ENCODE measurements at regions not wholly inside any gene's neighbourhood (a gene's known extent, or its start where the extent isn't known, plus 50 kb on each side); places are given as distances from the start of the nearest gene placed in this dataset.

- Histone ChIP-seq H2BK15ac (replicated peaks; ENCODE audit: low read depth) (no peak overlapping the region), H3K4me2 (ENCODE audit: low read length) (no peak overlapping the region), H2BK120ac (ENCODE audit: low read depth, low read length) (no peak overlapping the region), H3K27ac (ENCODE audit: low read depth, low read length) (no peak overlapping the region), H3K79me1 (ENCODE audit: low read length) (no peaks in the 10 kb centered on the region), H2AK5ac (ENCODE audit: low read length) (no peak overlapping the region), H3K4me1 (ENCODE audit: control insufficient read depth, low read depth, low read length) (no peaks in the 10 kb centered on the region), H3K4me3 (ENCODE audit: low read length) (no peak overlapping the region), H2BK5ac (ENCODE audit: low read length) (no peak overlapping the region), H3K23ac (ENCODE audit: low read length) (no peak overlapping the region), H3K56ac (ENCODE audit: low read length) (no peak overlapping the region), H4K8ac (ENCODE audit: low read depth, low read length) (no peak overlapping the region), H3K4ac (ENCODE audit: low read depth, low read length) (no peak overlapping the region), H3K9ac (ENCODE audit: low read length) (no peak overlapping the region), H3K27me3 (ENCODE audit: insufficient read depth, low read length, poor library complexity) (no peaks in the 10 kb centered on the region), H3K18ac (ENCODE audit: low read length) (no peak overlapping the region), H3K36me3 (ENCODE audit: control insufficient read depth, insufficient read depth, low read length) (no peaks in the 10 kb centered on the region), H4K5ac (ENCODE audit: low read length) (no peak overlapping the region), H3K79me2 (ENCODE audit: control insufficient read depth, insufficient read depth, low read length) (no peaks in the 10 kb centered on the region)
- DNase-seq = no peak
- no CpG with 5 or more reads among the region's 3 CpGs for WGBS (ENCODE audit: extremely low coverage, insufficient coverage, low lambda C conversion rate)
These were observed 174.0 kb upstream of the FMR1 start for GRCh38 chrX:147737690-147738089.

GRCh38 chrX:147738265-147738664 is 173.5 kb upstream of the FMR1 start:
- no peak for DNase-seq
- Histone ChIP-seq H3K79me2 (ENCODE audit: control insufficient read depth, insufficient read depth, low read length) (no peaks in the 10 kb centered on the region), H3K23ac (ENCODE audit: low read length) (no peak overlapping the region), H4K8ac (ENCODE audit: low read depth, low read length) (no peak overlapping the region), H3K4ac (ENCODE audit: low read depth, low read length) (no peak overlapping the region), H3K4me3 (ENCODE audit: low read length) (no peak overlapping the region), H2BK5ac (ENCODE audit: low read length) (no peak overlapping the region), H3K27ac (ENCODE audit: low read depth, low read length) (no peak overlapping the region), H3K18ac (ENCODE audit: low read length) (no peak overlapping the region), H3K27me3 (ENCODE audit: insufficient read depth, low read length, poor library complexity) (no peaks in the 10 kb centered on the region), H2BK120ac (ENCODE audit: low read depth, low read length) (no peak overlapping the region), H3K79me1 (ENCODE audit: low read length) (no peaks in the 10 kb centered on the region), H3K4me1 (ENCODE audit: control insufficient read depth, low read depth, low read length) (no peaks in the 10 kb centered on the region), H3K9ac (ENCODE audit: low read length) (no peak overlapping the region), H3K4me2 (ENCODE audit: low read length) (no peak overlapping the region), H2BK15ac (replicated peaks; ENCODE audit: low read depth) (no peak overlapping the region), H3K56ac (ENCODE audit: low read length) (no peak overlapping the region), H3K36me3 (ENCODE audit: control insufficient read depth, insufficient read depth, low read length) (no peaks in the 10 kb centered on the region), H4K5ac (ENCODE audit: low read length) (no peak overlapping the region), H2AK5ac (ENCODE audit: low read length) (no peak overlapping the region)
- WGBS (ENCODE audit: extremely low coverage, insufficient coverage, low lambda C conversion rate) = no CpG with 5 or more reads among the region's 3 CpGs

- DNase-seq = no peak
- Histone ChIP-seq H2AK5ac (ENCODE audit: low read length) (no peak overlapping the region), H3K4me1 (ENCODE audit: control insufficient read depth, low read depth, low read length) (no peaks in the 10 kb centered on the region), H2BK5ac (ENCODE audit: low read length) (no peak overlapping the region), H3K4me2 (ENCODE audit: low read length) (no peak overlapping the region), H3K23ac (ENCODE audit: low read length) (no peak overlapping the region), H3K9ac (ENCODE audit: low read length) (no peak overlapping the region), H3K4ac (ENCODE audit: low read depth, low read length) (no peak overlapping the region), H2BK15ac (replicated peaks; ENCODE audit: low read depth) (no peak overlapping the region), H2BK120ac (ENCODE audit: low read depth, low read length) (no peak overlapping the region), H3K56ac (ENCODE audit: low read length) (no peak overlapping the region), H3K4me3 (ENCODE audit: low read length) (no peak overlapping the region), H3K27ac (ENCODE audit: low read depth, low read length) (no peak overlapping the region), H4K8ac (ENCODE audit: low read depth, low read length) (no peak overlapping the region), H3K79me1 (ENCODE audit: low read length) (no peaks in the 10 kb centered on the region), H3K18ac (ENCODE audit: low read length) (no peak overlapping the region), H3K27me3 (ENCODE audit: insufficient read depth, low read length, poor library complexity) (no peaks in the 10 kb centered on the region), H4K5ac (ENCODE audit: low read length) (no peak overlapping the region), H3K36me3 (ENCODE audit: control insufficient read depth, insufficient read depth, low read length) (no peaks in the 10 kb centered on the region), H3K79me2 (ENCODE audit: control insufficient read depth, insufficient read depth, low read length) (no peaks in the 10 kb centered on the region)
- WGBS (ENCODE audit: extremely low coverage, insufficient coverage, low lambda C conversion rate) = no CpG with 5 or more reads among the region's 1 CpG
These were observed 172.5 kb upstream of the FMR1 start for GRCh38 chrX:147739196-147739595.

GRCh38 chrX:147741776-147742175 is 169.9 kb upstream of the FMR1 start:
- Histone ChIP-seq H4K5ac (ENCODE audit: low read length) (no peak overlapping the region), H3K4me3 (ENCODE audit: low read length) (no peak overlapping the region), H4K8ac (ENCODE audit: low read depth, low read length) (no peak overlapping the region), H2BK120ac (ENCODE audit: low read depth, low read length) (no peak overlapping the region), H3K4me1 (ENCODE audit: control insufficient read depth, low read depth, low read length) (no peaks in the 10 kb centered on the region), H2AK5ac (ENCODE audit: low read length) (no peak overlapping the region), H2BK5ac (ENCODE audit: low read length) (no peak overlapping the region), H3K9ac (ENCODE audit: low read length) (no peak overlapping the region), H3K18ac (ENCODE audit: low read length) (no peak overlapping the region), H3K27ac (ENCODE audit: low read depth, low read length) (no peak overlapping the region), H3K4ac (ENCODE audit: low read depth, low read length) (no peak overlapping the region), H3K4me2 (ENCODE audit: low read length) (no peak overlapping the region), H3K23ac (ENCODE audit: low read length) (no peak overlapping the region), H3K36me3 (ENCODE audit: control insufficient read depth, insufficient read depth, low read length) (no peaks in the 10 kb centered on the region), H3K79me1 (ENCODE audit: low read length) (no peaks in the 10 kb centered on the region), H3K56ac (ENCODE audit: low read length) (no peak overlapping the region), H3K79me2 (ENCODE audit: control insufficient read depth, insufficient read depth, low read length) (no peaks in the 10 kb centered on the region), H2BK15ac (replicated peaks; ENCODE audit: low read depth) (no peak overlapping the region), H3K27me3 (ENCODE audit: insufficient read depth, low read length, poor library complexity) (no peaks in the 10 kb centered on the region)
- DNase-seq = no peak
- no CpG with 5 or more reads among the region's 2 CpGs for WGBS (ENCODE audit: extremely low coverage, insufficient coverage, low lambda C conversion rate)

GRCh38 chrX:147749308-147749707 is 162.4 kb upstream of the FMR1 start:
- Histone ChIP-seq H2BK120ac (ENCODE audit: low read depth, low read length) (no peak overlapping the region), H2BK5ac (ENCODE audit: low read length) (no peak overlapping the region), H3K4ac (ENCODE audit: low read depth, low read length) (no peak overlapping the region), H3K79me1 (ENCODE audit: low read length) (no peaks in the 10 kb centered on the region), H4K8ac (ENCODE audit: low read depth, low read length) (no peak overlapping the region), H3K36me3 (ENCODE audit: control insufficient read depth, insufficient read depth, low read length) (no peaks in the 10 kb centered on the region), H3K4me2 (ENCODE audit: low read length) (no peak overlapping the region), H3K79me2 (ENCODE audit: control insufficient read depth, insufficient read depth, low read length) (no peaks in the 10 kb centered on the region), H3K27me3 (ENCODE audit: insufficient read depth, low read length, poor library complexity) (no peaks in the 10 kb centered on the region), H3K4me1 (ENCODE audit: control insufficient read depth, low read depth, low read length) (no peaks in the 10 kb centered on the region), H3K4me3 (ENCODE audit: low read length) (no peak overlapping the region), H2AK5ac (ENCODE audit: low read length) (no peak overlapping the region), H3K18ac (ENCODE audit: low read length) (no peak overlapping the region), H2BK15ac (replicated peaks; ENCODE audit: low read depth) (no peak overlapping the region), H4K5ac (ENCODE audit: low read length) (no peak overlapping the region), H3K56ac (ENCODE audit: low read length) (no peak overlapping the region), H3K23ac (ENCODE audit: low read length) (no peak overlapping the region), H3K9ac (ENCODE audit: low read length) (no peak overlapping the region), H3K27ac (ENCODE audit: low read depth, low read length) (no peak overlapping the region)
- no peak for DNase-seq
- no CpG with 5 or more reads among the region's 2 CpGs for WGBS (ENCODE audit: extremely low coverage, insufficient coverage, low lambda C conversion rate)

- Histone ChIP-seq H3K56ac (ENCODE audit: low read length) (no peak overlapping the region), H3K4me1 (ENCODE audit: control insufficient read depth, low read depth, low read length) (no peaks in the 10 kb centered on the region), H3K27me3 (ENCODE audit: insufficient read depth, low read length, poor library complexity) (no peaks in the 10 kb centered on the region), H3K4me2 (ENCODE audit: low read length) (no peak overlapping the region), H3K4ac (ENCODE audit: low read depth, low read length) (no peak overlapping the region), H3K18ac (ENCODE audit: low read length) (no peak overlapping the region), H3K79me1 (ENCODE audit: low read length) (no peaks in the 10 kb centered on the region), H4K5ac (ENCODE audit: low read length) (no peak overlapping the region), H2BK120ac (ENCODE audit: low read depth, low read length) (no peak overlapping the region), H3K79me2 (ENCODE audit: control insufficient read depth, insufficient read depth, low read length) (no peaks in the 10 kb centered on the region), H3K4me3 (ENCODE audit: low read length) (no peak overlapping the region), H3K36me3 (ENCODE audit: control insufficient read depth, insufficient read depth, low read length) (no peaks in the 10 kb centered on the region), H3K27ac (ENCODE audit: low read depth, low read length) (no peak overlapping the region), H3K9ac (ENCODE audit: low read length) (no peak overlapping the region), H2AK5ac (ENCODE audit: low read length) (no peak overlapping the region), H2BK15ac (replicated peaks; ENCODE audit: low read depth) (no peak overlapping the region), H4K8ac (ENCODE audit: low read depth, low read length) (no peak overlapping the region), H2BK5ac (ENCODE audit: low read length) (no peak overlapping the region), H3K23ac (ENCODE audit: low read length) (no peak overlapping the region)
- no CpG with 5 or more reads among the region's 5 CpGs for WGBS (ENCODE audit: extremely low coverage, insufficient coverage, low lambda C conversion rate)
- DNase-seq = no peak
These were observed 154.0 kb upstream of the FMR1 start for GRCh38 chrX:147757750-147758149.

Data from mesendoderm (in vitro differentiated cells).